ENCODE measurements at regions not wholly inside any gene's neighbourhood (a gene's known extent, or its start where the extent isn't known, plus 50 kb on each side); places are given as distances from the start of the nearest gene placed in this dataset.
"Not testable (repeated sequence)": the region's sequence is repeated elsewhere in the genome, so short reads cannot be mapped to it uniquely, and the experiment has no call there.

DNA sequence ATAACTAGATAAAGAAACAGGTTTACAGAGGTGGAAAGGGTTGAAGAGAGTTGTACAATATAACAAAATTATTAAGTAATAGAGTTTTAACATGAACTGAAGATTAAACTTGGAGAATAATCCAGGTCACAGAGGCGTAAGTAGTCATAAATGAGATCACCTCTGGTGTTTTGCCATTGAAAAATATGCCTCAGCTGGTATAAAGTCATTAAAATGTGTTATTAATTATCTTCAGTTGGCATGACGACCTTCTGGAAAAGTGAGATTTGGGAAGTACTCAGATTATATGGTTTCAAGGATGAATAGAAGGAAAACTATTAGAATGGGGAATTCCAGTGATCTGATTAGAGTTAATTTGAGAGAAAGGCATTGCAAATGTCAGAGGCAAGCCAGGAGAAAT, 237.5 kb upstream of the ANXA10 start:
- no peak for FAIRE-seq

DNA sequence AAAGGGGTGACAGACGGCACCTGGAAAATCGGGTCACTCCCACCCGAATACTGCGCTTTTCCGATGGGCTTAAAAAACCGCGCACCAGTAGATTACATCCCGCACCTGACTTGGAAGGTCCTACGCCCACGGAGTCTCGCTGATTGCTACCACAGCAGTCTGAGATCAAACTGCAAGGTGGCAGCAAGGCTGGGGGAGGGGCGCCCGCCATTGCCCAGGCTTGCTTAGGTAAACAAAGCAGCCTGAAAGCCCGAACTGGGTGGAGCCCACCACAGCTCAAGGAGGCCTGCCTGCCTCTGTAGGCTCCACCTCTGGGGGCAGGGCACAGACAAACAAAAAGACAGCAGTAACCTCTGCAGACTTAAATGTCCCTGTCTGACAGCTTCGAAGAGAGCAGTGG, 234.2 kb upstream of the ANXA10 start:
- not testable (repeated sequence) for FAIRE-seq

DNA sequence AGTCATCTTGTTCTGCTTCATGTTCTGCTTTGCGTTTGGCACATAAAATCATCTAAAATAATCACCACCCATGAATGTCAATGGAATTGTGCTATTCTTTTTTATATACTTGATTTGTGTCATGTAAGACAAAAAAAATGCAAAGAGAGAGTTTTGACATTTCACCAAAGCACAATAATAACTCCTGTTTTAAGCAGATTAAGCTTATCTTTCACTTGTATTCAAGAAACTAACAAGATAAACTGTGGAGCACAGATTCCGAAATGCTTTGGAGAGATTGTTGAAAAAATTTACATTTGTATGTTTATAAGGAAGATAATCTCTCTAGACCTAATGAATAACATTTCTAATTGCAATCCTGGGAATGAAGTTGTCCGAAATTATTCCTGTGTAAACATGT, 225.1 kb upstream of the ANXA10 start:
- no peak for FAIRE-seq

DNA sequence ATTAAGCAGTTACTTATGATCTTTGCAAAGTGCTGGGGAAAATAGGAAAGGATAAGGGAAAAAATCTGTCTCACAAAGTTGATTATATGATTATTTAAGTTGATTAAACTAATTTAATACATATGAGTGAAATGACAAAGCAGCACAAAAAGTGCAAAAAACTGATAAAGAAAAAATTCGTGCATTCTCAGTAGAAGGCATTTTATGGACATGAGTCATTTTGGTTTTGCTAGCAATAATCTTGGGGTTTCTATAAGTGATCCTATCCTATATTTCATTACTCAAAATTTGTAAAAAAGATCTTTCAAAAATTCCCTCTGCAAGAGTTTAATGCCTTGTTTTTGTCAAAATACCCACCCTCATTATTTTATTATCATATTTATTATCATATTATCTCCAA, 224.2 kb upstream of the ANXA10 start:
- no peak for FAIRE-seq

DNA sequence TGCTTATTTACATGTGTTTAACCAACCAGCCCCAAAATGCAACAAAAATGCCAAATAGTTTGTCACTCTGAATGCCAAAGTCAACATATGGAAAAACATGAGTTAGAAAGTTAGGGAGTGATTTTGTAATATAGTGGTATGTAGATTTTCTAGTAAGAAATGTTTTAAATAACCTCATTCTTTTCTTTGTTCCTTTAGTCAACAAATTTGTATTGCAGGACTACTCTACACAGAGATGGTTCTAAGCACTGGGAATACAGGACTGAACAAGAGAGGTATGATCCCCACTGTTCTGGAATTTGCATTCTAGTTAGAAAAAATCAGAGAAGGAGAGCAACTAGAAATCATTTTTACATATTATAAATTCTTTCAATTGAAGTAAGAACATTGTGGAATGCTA, 218.8 kb upstream of the ANXA10 start:
- no peak for FAIRE-seq

DNA sequence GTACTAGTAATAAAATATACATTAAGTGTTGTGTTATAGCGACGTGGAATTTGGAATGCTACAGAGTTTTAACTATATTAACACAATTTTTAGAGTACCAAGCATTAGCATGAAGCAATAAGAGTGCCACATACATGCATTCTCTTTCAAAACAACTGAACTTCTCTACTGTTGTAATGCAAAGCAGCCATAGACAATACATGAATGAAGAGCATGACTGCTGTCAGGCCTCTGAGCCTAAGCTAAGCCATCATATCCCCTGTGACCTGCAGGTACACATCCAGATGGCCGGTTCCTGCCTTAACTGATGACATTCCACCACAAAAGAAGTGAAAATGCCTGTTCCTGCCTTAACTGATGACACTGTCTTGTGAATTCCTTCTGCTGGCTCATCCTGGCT, 216.2 kb upstream of the ANXA10 start:
- FAIRE-seq = not testable (repeated sequence)

DNA sequence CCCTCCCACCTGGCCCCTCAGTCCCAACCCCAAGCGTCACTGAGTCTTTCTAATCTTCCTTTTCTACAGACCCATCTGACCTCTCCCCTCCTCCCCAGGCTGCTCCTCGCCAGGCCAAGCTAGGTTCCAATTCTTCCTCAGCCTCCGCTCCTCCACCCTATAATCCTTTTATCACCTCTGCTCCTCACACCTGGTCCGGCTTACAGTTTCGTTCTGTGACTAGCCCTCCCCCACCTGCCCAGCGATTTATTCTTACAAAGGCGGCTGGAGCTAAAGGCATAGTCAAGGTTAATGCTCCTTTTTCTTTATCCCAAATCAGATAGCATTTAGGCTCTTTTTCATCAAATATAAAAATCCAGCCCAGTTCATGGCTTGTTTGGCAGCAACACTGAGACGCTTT, 214.5 kb upstream of the ANXA10 start:
- not testable (repeated sequence) for FAIRE-seq

DNA sequence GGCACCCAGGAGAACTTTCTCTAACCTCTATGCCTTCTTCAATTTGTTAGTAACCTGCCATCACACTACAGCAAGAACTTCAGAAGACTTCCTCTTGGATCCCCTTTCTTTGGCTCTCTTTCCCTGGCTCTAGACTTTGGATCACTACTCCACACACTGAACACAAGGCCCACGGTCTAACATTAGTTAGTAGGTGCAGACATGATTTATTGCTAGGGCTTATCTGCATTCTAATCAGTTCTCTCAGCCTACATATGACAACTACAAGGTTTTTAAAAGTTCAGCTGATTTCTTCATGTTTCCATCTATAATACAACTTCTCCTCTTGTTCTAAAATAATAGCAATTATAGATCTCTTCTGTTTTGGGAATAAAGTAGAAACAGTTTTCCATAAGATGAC, 209.1 kb upstream of the ANXA10 start:
- no peak for FAIRE-seq

DNA sequence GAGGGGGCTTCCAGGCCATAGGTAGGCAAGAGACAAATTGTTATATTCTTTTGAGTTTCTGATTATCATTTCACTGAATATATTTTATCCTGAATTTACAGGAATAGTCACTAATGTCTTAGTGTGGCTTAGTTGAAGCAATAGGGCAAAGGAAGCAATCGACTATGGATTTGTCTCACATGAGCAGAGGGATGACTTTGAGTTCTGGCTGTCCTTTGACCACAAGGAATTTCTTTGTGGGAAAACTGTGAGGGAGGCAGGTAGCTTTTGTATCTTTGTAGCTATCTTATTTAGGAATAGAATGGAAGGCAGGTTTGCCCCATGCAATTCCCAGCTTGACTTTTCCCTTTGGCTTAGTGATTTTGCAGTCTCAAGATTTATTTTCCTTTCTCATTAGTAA, 207.3 kb upstream of the ANXA10 start:
- FAIRE-seq = no peak

DNA sequence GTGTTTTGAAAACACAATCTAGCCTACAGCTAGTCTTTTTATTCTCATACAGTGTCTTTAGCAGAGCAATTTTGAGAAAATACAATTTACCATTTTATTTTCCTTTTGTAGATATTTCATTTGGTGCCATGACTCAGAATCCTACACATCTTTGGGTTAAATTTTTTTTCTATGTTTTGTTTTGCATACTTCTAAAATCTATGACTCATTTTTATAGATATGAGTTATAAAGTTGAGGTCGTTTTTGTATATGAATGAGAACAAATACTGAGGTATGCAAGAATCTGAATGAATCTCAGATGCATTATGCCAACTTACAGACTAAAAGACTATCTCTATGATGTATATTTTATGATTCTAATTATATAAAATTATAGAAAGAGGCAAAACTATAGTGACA, 206.5 kb upstream of the ANXA10 start:
- FAIRE-seq = no peak

DNA sequence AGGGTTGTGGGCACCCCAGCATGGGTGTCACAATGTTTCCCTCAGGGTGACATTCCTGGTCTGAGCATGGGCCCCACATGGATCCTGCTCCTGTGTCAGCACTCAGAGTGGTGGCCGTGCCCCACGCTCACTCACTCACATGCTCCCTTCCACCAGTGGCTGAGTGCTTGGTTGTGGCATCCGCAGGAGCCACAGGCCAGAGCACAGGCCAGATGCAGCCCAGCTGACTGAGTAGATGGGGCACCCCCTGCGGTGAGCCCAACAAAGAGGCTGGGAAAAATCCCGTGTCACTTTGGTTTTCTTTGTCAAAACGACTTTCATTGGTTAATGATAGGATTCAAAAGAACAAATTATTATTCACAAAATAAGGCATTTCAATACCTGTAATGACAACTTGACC, 204.6 kb upstream of the ANXA10 start:
- no peak for FAIRE-seq

DNA sequence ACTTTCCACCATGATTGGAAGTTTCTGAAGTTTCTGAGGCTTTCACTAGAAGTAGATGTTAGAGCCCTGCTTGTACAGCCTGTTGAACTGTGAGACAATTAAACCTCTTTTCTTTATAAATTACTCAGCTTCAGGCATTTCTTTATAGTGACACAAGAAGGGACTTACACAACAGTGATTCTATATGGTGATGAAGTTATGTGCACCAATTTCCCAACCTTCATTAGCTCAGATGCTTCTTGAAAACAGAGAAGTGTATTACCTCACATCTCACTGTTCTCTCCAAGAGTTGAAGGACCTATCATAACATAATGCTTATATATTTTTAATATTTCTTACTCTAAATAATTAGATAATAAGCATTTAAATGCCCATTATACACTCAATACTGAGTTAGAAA, 202.1 kb upstream of the ANXA10 start:
- FAIRE-seq = no peak

DNA sequence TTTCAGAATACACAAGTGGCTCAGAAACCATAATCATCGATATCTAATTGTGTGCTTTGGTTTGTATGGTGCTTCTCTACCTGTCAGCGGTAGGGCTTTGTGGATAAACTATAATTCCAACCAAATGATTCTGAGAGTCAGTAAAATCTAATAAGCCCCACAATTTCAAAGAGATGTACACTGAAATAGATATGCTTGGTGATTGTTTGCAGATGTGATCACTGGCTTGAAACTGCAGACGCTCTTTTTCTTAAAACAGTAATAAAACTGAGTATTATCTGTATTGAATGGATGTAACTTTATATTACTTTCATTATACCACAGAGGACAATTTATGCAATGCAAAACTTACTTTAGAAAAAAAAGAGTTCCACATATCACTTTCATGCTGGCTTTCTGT, 198.8 kb upstream of the ANXA10 start:
- FAIRE-seq = no peak

DNA sequence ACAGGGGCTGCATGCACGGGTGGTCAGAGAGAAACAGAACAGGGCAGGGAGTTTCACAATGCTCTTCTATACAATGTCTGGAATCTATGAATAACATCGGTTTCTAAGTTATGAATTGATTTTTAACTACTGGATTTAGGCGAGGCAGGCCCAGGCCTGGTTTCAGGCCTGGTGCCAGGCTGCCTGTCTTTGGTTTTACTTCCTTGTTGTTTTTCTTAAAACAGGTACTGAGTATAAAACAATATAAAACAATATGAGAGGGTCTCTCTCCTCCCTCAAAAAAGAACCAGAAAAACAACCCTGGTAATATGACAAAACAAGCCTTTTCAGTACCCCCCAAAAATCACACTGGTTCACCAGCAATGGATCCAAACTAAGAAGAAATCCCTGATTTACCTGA, 196.1 kb upstream of the ANXA10 start:
- not testable (repeated sequence) for FAIRE-seq

DNA sequence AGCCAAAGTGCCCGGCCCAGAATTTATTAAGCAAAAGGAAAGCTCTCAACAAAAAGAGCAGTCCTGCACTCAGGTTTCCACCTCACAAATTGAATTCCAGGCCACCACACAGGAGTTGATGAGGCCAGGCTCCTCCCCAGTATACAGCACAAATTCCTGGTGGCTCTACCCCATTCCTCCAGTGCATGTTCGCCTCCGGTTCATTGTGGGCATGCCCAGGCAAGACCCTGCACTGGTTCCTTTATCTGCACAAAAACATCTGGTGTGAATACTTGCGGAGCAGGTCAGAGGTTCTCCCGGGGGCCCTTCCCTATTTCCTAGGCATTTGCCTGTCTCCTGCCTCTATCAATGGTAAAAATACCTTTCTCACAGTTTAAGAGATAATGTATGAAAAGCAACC, 195.2 kb upstream of the ANXA10 start:
- FAIRE-seq = no peak

DNA sequence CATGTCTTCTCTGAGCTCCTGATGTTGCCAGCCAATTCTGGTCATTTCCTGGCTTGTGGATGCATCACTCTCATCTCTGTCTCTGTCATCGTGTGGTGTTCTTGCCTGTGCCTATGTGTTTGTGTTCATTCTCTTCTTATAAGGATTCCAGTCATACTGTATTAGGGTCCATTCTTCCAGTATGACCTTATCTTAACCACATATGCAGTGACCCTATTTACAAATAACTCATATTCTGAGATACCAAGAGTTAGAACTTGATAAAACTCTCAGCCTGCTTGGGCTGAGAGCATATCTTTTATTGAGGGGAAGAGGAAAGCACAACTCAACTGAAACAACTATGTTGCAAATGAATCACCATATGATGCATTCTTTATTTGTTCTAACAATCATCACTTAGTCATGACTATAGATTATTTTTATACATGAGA, 189.0 kb upstream of the ANXA10 start:
- FAIRE-seq = no peak

DNA sequence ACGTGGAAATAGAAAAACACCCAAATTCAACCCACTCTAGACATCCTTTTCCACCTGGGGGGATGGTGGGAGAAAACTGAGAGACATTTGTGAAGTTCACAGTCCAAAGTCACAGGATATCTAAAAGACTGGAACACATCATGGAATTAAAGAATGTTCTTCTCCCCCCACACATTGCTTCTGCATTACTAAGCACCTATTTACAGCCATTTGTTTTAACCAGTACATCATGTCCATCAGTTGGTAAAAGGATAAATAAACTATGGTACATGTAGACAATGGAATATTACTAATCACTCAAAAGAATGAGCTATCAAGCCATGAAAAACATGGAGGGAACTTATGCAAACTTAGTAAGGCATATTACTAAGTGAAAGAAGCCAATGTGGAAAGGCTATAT, 185.5 kb upstream of the ANXA10 start:
- FAIRE-seq = no peak

DNA sequence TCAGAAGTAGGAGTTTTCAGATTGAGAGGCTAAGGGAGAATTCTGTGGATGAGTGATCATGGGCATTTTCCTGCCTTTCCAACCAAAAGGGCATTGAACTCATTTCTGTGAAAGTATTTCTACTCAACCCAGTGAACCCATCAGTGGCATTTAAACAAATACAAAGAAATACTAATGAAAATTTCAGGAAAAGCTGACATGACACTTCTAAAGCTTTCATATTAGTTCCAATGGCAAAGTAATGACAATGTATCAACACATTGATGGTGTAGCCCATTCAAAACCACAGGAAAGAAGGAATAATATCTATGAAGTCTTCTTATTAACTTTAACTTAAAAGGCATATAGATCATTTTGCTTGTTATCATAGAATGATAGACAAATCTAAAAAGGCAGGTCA, 183.5 kb upstream of the ANXA10 start:
- FAIRE-seq = no peak

DNA sequence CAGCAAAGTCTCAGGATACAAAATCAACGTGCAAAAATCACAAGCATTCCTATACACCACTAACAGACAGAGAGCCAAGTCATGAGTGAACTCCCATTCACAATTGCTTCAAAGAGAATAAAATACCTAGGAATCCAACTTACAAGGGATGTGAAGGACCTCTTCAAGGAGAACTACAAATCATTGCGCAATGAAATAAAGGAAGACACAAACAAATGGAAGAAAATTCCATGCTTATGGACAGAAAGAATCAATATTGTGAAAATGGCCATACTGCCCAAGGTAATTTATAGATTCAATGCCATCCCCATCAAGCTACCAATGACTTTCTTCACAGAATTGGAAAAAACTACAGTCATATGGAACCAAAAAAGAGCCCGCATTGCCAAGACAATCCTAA, 179.8 kb upstream of the ANXA10 start:
- not testable (repeated sequence) for FAIRE-seq

DNA sequence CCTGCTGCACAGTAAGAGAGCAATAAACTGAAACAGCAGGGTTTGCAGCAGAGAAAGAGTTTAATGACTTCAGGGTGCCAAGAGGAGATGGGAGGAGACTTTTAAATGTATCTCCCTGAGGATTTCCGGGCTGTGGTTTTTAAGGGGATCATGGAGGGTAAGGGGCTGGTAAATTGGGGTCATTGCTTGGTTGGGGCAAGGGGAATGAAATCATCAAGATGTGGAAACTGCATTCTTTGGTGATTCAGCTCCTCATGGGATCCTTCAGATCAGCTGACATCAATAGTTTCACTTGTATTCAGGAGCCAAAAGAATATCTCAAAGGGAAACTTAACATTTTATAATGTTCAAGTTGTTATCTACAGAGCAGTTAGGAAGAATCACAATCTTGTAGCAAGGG, 174.3 kb upstream of the ANXA10 start:
- FAIRE-seq = no peak

DNA sequence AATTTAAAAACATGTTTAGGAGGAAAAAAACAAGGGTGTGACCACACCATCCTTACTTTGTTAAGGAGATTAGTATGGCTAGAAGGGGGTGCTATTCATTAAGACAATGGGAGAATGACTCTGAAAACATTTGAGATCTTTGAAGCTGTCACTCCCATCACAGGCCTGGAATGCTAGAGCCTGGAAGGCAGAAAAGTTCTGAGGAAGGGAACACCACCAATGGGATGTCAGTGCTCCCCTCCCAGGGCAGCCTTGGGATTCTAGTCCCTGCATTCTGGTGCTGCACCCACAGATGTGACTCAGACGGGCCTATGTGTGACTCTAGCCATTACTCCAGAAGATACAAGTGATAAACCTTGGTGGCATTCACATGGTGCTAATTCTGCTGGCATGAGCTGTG, 162.2 kb upstream of the ANXA10 start:
- FAIRE-seq = no peak

DNA sequence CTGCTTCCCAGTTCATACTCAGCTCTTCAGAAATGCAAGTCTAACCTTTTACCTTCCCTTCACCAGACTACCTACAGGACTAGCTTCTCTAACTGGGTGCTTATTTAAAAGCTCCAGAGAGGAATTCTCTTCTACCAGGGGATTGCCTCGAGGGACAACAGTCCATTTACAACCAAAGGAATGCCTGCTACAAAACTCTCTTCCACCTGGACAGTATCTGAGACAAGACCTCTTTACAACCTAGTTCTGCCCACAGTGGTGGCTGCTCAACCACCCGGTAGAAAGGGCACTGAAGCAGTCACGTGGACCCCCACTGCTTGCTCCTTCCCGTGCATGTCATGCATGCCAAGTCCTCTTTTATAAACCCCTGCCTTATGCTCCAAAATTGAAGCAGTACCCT, 158.1 kb upstream of the ANXA10 start:
- no peak for FAIRE-seq

DNA sequence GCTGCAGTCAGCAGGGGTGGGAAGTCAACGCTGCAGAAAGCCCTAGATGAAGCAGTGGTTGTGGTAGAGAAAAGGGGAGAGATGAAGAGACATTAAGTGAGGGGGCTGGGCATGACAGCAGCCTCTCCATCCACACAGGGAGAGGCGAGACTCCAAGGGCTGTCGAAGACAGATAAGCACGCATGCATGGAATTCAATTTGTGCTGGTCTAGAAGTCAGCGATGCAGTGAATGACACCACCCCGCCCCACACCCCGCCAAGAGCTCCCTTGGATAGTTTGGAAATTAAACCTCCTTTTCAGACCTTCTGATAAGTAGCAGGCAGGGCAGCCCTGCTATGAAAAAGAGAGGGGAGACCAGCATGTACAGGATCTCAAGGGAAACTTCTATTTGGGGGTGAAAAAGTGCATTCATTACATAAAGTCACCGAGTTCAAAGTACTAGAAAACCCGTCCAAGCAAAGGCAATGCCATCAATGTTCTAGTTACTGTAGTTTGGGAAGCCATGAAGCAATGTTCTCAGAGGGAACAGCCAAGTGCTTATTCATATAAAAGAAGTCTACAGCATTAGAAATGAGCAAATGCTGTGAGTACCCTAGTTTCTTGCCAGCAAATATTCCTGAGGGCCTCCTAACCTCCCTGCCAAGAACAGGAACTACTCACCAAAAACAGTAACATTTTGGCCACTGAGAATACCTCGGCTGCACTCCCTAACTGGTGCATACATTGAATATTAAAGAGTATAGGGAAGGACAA, 152.3 kb upstream of the ANXA10 start:
- no peak for FAIRE-seq

DNA sequence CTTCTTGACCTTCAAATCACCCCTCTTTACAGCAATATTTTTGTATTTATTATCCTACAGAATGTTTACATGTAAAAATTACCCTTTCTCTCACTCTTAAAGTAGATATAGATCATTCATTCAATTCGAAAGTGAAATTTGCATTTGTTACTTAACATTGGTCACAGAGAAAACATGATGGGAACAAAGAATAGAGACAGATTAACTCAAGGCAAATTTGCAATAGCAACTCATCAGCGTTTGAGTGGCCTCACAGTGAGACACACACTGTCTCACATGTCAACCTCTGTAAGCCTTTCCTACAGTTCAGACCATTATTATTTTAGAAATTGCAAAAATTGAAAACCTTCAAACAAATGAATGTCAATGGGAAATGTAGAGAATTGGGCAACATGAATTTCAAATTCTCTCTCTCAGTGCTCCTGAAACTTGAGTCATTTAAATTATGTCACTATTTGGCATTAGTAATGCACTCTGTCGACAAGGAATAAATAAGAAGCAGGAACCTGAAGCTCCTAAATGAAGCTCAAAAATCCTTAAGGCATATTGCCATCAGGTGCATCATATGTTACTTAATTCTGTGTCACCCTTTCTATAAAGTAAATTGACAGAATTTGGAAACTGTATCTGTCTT, 148.3 kb upstream of the ANXA10 start:
- no peak for FAIRE-seq

DNA sequence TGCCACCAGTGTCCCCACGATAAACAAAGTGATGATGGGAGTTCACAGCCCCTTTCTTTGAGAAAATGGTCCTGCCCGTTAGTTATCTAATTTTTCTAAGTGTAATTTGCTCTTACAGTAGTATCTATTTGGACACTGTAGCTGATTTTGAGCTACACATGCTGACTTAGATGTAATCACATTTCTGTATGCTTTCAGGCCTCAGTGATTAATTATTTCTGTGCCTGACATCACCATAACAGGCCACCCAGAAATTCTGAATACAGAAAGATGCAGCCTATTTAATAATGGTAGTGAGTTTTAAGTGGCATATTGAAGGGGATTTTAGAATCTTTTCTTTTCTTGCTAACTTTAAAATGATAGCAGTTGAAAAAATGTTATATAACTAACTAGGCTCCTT, 147.6 kb upstream of the ANXA10 start:
- no peak for FAIRE-seq

Data from endometrium (tissue), 2 donors.